ENCODE measurements at regions not wholly inside any gene's neighbourhood (a gene's known extent, or its start where the extent isn't known, plus 50 kb on each side); places are given as distances from the start of the nearest gene placed in this dataset.

- DNase-seq (ENCODE audit: extremely low read depth, insufficient read length), result no peak
- Histone ChIP-seq H3K27me3 (replicated peaks; ENCODE audit: control insufficient read depth, insufficient read depth, low read length) (no peaks in the 10 kb centered on the region), H3K36me3 (ENCODE audit: control insufficient read depth, insufficient read depth, low read length) (no peaks in the 10 kb centered on the region), H3K4me3 (replicated peaks; ENCODE audit: low read depth, low read length) (no peak overlapping the region)
- TF ChIP-seq CTCF (IDR thresholded peaks at IDR 0.05; ENCODE audit: insufficient read depth, low read length, poor library complexity, severe bottlenecking), result no peak
These were observed 75.9 kb downstream of the DACT1 start for GRCh38 chr14:58713677-58714076.

GRCh38 chr14:58716706-58717105, 78.9 kb downstream of the DACT1 start:
- no peaks in the 10 kb centered on the region for H3K36me3 ChIP-seq (ENCODE audit: control insufficient read depth, insufficient read depth, low read length)
- TF ChIP-seq CTCF (IDR thresholded peaks at IDR 0.05; ENCODE audit: insufficient read depth, low read length, poor library complexity, severe bottlenecking), result no peak
- H3K27me3 ChIP-seq (replicated peaks; ENCODE audit: control insufficient read depth, insufficient read depth, low read length), result no peaks in the 10 kb centered on the region
- no peak for DNase-seq (ENCODE audit: extremely low read depth, insufficient read length)
- H3K4me3 ChIP-seq (replicated peaks; ENCODE audit: low read depth, low read length), result no peak overlapping the region

- DNase-seq (ENCODE audit: extremely low read depth, insufficient read length), result no peak
- no peak for TF ChIP-seq CTCF (IDR thresholded peaks at IDR 0.05; ENCODE audit: insufficient read depth, low read length, poor library complexity, severe bottlenecking)
These were observed 79.4 kb downstream of the DACT1 start for GRCh38 chr14:58717211-58717610.

GRCh38 chr14:58717813-58718212, 80.1 kb downstream of the DACT1 start:
- Histone ChIP-seq H3K4me3 (replicated peaks; ENCODE audit: low read depth, low read length) (no peak overlapping the region), H3K36me3 (ENCODE audit: control insufficient read depth, insufficient read depth, low read length) (no peaks in the 10 kb centered on the region), H3K27me3 (replicated peaks; ENCODE audit: control insufficient read depth, insufficient read depth, low read length) (no peaks in the 10 kb centered on the region)
- no peak for TF ChIP-seq CTCF (IDR thresholded peaks at IDR 0.05; ENCODE audit: insufficient read depth, low read length, poor library complexity, severe bottlenecking)
- DNase-seq (ENCODE audit: extremely low read depth, insufficient read length), result no peak

More at GRCh38 chr14:58717211-58717610, 79.4 kb downstream of the DACT1 start:
- Histone ChIP-seq H3K36me3 (ENCODE audit: control insufficient read depth, insufficient read depth, low read length) (no peaks in the 10 kb centered on the region), H3K27me3 (replicated peaks; ENCODE audit: control insufficient read depth, insufficient read depth, low read length) (no peaks in the 10 kb centered on the region), H3K4me3 (replicated peaks; ENCODE audit: low read depth, low read length) (no peak overlapping the region)

GRCh38 chr14:58718226-58719205, 80.8 kb downstream of the DACT1 start:
- H3K27me3 ChIP-seq (replicated peaks; ENCODE audit: control insufficient read depth, insufficient read depth, low read length), result no peaks in the 10 kb centered on the region
- H3K4me3 ChIP-seq (replicated peaks; ENCODE audit: low read depth, low read length), result no peak overlapping the region
- no peak for DNase-seq (ENCODE audit: extremely low read depth, insufficient read length)
- no peaks in the 10 kb centered on the region for H3K36me3 ChIP-seq (ENCODE audit: control insufficient read depth, insufficient read depth, low read length)
- no peak for TF ChIP-seq CTCF (IDR thresholded peaks at IDR 0.05; ENCODE audit: insufficient read depth, low read length, poor library complexity, severe bottlenecking)
